HG02870 (cell line): ENCODE measurements at regions not wholly inside any gene's neighbourhood (a gene's known extent, or its start where the extent isn't known, plus 50 kb on each side); places are given as distances from the start of the nearest gene placed in this dataset.
"Not testable (repeated sequence)": the region's sequence is repeated elsewhere in the genome, so short reads cannot be mapped to it uniquely, and the experiment has no call there.

Experiments
- ATAC-seq: cut with Tn5 transposase; IDR thresholded peaks from one replicate; pipeline ENCODE4 v1.9.1; 2021; ENCODE audit warnings: mild to moderate bottlenecking, moderate library complexity; ENCODE audit not compliant: unreplicated experiment

DNA sequence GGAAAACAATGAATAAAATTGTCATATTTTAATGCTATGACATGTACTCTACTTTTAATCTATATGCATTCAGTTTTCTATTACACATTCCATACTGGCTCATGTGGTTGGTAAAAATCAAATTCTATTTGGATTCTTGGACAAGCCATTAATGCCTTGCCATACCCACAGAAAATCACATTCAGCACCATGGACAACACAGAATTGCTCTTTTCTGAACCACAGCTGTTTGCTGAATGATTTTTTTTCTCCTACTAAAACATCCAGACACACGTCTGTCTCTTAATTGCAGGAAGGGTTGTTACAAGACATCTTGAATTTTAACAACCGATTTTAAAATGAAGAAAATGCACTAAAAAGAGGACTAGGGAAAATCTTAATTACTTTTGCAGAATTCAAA is 675.6 kb downstream of the BRINP1 start:
- ATAC-seq, result no peak

DNA sequence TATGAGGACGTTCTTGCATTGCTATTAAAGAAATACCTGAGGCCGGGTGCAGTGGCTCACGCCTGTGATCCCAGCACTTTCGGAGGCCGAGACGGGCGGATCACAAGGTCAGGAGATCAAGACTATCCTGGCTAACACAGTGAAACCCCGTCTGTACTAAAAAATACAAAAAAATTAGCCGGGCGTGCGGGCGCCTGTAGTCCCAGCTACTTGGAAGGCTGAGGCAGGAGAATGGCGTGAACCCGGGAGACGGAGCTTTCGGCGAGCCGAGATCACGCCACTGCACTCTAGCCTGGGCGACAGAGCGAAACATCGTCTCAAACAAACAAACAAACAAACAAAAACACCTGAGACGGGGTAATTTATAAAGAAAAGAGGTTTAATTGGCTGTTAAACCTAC is 674.0 kb downstream of the BRINP1 start:
- not testable (repeated sequence) for ATAC-seq

DNA sequence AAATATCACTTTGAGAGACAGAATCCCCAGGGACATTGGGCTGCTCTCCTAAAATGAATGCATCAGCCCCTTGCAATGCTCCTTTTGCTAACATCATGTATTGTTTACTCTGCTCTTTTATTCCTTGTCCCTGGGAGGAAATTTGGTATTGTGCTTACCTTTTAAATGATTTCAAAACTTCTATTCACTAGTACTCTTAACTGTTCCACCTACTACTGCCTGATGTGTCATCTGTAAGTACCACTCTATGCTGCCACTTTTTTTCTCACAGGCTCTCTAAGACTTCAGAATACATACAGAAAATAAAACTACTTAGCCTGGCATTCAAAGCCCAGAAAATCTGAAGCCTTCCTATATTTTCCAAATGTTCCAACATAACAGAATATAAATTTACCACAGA is 667.2 kb downstream of the BRINP1 start:
- ATAC-seq, result no peak

DNA sequence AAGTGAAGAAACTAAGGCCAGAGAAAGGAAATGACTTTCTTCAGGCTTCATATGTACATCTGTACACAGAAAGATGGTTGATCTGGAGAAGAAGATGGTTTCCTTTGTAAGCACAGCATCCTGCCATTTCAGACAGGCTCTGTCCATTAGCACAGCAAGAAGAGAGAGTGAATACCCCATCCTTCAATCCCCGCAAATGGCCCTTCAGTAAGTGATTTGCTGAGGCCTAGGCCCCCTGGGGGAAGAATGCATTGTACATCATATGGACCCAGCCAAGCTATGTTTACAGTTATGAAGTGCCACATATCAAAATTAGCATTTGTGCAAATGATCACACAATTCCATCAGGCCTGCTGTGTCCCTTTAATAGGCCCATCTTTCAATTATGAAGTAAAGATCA is 657.4 kb downstream of the BRINP1 start:
- ATAC-seq, result no peak

DNA sequence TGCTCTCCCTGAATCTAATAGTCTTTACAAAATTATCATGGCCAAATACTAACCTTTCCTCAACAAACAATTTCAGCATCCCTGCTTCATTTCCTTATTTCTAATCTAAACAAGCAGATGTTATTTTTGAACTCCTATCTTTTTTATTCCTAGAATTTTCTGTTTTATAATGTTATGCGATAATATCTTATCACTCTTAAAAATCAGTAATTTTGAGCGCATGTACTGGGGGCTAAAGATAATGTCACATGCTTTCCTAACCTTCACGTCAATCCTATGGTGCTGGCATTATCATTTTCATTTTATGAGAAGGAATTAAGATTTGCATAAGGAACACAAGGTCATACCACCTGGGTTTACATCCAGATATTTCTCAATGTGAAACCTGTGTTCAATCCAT is 648.0 kb downstream of the BRINP1 start:
- ATAC-seq, result no peak

DNA sequence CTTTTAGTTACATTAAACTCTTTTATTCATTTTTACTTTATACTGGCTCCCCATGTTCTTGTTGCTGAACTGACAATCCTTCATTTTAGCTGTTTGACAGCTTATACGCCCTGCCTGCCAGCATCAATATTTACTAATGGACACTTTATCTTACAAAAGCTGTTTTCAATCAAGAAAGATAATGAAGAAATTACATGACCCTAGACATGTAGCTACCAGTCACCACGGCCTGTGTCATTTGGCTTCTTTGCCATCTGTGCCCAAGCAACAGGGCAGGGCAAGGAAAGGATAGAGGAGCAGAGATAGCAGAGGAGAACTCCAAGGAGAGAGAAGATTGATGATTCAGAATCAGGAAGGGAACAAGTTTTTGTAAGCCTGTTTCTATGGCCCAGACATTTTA is 647.3 kb downstream of the BRINP1 start:
- no peak for ATAC-seq

DNA sequence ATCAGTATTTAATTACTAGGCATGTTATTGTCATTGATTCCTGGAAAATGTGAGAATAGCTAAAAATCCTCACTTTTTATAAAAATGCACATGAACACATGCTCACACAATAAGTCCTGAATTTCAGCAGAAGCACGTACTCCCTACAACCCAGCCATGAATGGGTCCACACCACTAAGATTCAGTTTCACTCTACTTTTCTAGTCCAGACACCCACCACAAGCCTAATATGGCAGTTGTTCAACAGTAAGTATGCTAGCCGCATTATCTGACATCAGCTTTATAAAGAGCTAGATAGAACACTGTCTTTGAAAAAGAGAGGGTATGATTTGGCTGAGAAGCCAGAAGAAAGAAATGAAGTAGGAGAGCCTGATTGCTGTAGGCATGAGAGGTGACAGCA is 639.3 kb downstream of the BRINP1 start:
- ATAC-seq, result no peak

DNA sequence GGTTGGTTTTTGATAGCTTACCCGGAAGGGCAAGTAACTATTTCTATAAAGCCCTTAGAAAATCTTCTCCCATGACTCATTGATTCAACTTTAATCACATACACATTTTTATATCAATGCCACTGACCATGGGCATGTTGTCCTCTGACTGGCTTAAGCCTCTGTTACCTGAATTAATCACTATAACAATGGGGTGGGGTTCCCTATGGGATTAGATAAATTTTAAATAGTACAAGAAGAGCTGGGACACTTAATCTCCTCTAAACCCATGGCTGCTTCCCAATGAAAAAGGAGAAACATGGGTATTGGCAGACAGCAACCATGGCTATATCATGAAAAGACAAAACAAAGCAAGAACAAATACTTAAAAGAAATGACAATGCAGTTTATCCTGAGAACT is 636.2 kb downstream of the BRINP1 start:
- no peak for ATAC-seq

DNA sequence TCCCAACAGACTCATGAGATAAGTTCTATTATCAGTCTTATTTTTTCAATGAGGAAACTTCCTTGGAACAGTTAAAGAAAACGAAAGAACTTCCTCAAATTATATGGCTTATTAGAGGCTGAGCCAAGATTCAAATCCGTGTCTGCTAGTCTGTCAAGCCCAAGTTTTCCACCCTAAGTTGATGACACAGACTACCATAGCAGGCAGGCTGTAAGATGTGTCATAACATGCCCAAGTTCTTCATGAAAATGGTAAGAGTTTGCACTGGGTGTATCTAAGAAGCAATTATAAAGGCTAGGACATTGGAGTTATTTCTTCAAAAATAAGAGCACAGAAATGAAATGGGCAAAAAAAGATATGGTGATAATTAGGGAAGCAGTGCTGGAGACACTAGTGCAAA is 634.5 kb downstream of the BRINP1 start:
- no peak for ATAC-seq

DNA sequence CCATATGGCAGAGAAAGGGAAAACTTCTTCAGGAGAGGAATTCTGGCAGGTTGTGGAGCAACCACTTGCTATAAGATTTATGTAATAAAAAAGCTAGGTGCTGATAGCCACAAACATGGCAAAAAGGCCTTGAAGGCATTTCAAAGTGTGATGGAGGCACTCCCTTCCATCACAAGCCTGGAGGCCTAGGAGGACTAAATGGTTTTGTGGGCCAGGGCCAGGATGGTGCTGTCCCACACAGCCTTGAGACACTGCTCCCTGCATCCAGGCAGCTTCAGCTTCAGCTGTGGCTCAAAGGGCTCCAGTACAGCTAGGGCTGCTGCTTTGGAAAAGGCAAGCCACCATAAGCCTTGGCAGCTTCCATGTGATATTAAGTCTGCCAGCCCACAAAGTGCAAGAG is 632.8 kb downstream of the BRINP1 start:
- no peak for ATAC-seq

DNA sequence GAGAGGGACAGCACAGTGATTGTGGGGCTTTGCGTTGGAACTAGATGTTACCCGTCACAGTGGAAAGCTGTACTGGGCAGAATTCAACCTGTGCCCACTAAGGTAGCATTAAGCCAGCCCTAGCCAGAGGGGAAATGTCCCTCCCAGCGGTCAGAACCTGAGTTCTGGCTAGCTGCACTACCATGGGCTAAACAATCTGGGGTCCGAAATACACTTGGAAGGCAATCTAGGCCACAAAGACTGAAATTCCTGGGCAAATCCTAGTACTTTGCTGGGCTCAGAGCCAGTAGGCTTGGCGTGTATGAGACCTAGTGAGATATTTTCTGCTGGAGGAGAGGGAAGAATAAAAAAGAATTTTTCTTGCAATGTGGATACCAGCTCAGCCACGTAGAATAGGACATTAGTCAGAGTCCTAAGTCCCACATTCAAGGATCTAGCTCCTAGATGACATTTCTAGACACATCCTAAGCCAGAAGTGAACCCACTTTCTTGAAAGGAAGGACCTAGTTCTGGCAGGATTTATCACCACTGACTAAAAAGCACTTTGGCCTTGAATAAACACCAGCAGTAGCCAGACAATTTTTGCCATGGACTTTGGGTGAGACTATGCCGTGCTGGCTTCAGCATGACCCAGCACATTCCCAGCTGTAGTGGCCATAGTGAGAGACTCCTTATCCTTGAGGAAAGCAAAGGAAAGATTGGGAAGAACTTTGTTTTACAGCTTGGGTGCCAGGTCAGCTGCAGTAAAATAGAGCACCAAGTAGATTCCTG is 618.0 kb downstream of the BRINP1 start:
- ATAC-seq, result no peak

DNA sequence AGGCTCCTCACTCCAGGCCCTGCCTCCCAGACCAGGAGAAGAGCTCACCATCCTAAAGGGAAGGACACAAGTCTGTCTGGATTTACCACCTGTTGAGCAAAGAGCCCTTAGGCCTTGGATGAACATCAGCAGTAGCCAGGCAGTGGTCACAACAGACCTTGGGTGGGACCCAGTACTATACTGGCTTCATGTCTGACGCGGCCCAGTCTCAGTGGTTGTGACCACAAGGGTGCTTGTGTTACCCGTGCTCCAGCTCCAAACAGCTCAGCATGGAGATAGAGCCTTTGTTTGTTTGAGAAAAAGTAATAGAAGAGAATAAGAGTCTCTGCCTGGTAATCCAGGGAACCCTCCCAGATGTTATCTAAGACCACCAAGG is 617.4 kb downstream of the BRINP1 start:
- no peak for ATAC-seq

DNA sequence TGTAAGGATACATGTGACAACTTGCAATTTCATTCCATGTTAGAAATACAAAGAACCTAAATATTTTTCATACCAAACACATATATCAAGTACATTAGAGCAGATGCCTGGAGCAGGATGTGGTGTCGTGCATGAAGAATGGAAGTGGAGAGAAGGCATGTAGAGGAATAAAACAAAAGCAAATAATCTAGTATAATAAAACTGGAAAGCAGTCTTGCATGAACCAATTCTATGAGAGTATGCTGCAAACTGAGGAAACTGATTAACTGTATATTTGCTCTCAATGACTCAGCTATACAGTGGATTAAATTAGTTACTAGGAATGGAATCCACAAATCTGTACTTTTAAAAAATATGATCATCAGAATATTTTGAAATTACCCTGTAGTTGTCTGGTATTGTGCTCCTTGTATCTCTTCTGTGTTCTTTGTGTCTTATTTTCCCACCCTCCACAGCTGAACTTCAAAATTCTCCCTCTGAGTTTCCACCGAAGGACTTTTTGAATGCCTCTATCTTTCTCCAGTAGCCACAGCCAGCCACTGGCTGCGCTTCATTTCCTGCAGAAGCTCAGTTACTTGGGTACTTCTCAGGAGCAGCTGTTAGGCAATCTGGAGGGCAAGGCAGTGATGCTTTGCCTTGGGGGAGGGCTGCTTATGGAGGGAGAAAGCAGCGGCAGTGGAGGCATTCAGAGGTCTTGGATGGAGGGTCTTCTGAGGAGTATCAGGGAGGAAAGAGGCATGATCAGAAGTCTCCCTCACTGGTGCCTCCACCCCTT is 608.0 kb downstream of the BRINP1 start:
- no peak for ATAC-seq

DNA sequence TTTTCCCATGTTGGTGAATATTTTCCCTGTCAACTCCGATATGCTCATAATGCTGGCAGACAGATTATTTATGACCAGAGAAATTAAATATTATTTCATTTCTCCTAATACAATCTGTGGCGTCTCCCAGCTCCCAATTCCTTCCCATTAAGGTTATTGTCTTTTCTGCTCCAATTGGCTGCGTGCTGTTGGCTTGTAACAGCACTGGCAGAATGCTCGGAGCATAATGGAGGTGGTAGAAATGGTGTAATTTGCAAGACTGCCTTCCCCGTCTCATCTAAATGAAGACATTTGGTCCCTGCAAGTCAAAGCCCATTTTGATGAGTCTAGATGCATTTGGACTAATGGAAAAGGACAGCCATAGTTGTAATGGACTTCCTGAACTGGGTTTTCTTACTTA is 601.7 kb downstream of the BRINP1 start:
- no peak for ATAC-seq

DNA sequence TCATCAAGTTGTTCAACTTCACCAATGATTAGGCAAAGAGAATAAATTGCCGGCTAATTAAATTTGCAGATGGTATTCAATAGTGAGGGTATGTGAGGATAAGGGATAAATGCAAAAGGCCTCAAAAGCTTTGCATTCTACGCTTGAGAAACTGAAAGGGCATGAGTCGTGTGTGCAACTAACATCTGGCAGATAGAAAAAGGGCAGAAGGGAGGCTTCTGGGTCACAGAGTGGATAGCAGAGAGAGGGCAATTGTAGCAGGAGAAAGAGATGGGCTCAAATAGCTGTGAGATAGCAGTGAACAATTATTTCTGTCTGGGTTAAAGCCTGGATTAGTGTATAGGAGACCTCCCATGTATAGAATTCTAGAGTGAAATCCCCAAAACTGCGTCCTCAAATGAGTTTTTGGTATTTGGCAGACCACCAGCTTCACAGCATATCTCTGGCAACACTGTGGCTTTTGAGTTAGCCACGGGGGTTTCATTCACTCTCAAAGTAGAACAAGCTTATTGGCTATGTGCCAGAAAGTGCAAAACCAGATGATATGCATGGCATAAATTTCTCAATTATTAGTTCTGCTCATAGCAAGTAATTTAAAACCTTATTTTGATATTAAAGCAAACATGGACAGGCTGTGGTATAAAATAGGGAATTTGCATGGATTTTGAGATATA is 586.3 kb downstream of the BRINP1 start:
- no peak for ATAC-seq

DNA sequence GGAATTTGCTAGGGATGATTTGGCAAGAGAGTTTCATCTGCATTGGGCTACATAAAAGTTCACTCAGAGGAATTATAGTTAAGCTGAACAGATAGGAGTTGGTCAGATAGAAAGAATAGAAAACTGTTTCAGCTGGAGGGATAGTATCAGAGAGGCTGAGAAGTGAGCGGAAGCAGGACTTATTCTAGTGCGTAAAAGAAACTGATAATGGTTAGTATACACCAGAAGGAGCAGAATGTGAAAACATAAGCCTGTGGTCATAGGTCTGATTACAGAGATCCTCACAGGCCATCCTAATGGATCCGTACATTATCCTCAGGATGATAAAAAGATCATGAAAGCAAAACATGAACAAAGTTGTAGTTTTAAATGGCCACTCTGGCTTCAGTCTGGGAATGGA is 585.2 kb downstream of the BRINP1 start:
- ATAC-seq, result no peak

DNA sequence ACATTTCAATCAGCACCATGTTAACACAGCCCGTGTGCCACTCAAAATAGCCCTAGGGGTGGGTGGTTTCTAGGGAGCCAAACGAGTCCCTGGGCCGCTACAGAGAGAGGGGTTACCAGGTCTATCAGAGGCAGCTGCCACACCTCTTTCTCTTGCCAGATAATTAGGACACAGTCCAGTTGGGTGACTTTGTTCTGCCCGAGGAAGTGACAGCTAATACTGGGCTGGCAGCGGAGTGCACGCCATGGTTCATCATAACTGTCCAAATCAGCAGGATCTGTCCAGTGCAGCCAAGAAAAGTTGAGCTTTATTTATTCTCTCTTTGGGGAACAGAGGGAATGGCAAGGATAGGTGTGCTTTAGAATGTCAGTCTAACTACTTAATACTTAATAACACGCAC is 583.8 kb downstream of the BRINP1 start:
- no peak for ATAC-seq

DNA sequence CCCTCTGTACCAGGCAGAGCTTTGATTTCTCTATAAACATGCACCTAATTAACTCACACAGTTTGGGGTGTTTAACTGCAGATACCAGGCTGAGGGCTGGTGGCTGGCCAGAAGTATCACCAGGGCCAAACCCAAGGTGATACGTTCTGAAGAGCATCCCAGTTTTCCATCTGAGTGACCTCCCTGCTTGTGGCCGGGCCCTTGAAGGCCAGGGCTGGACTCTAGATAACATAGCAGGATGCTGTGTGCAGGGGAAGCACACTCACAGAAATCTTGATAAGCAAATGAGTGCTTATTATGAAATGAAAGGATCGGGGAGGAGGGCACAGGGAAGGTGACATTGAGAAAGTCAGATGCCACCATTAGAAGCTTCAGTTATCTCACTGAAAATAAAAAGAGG is 582.4 kb downstream of the BRINP1 start:
- ATAC-seq, result no peak

DNA sequence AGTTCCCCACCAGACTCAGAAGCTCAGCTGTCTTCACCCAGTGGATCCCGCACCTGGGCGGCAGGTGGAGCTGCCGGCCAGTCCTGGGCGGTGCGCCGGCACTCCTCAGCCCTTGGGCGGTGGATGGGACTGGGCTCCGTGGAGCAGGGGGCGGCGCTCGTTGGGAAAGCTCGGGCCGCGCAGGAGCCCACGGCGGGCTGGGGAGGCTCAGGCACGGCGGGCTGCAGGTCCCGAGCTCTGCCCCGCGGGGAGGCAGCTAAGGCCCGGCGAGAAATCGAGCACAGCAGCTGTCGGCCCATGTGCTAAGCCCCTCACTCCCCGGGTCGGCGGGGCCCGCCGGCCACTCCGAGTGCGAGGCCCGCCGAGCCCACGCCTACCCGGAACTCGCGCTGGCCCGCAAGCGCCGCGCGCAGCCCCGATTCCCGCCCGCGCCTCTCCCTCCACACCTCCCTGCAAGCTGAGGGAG is 560.0 kb downstream of the BRINP1 start:
- no peak for ATAC-seq

DNA sequence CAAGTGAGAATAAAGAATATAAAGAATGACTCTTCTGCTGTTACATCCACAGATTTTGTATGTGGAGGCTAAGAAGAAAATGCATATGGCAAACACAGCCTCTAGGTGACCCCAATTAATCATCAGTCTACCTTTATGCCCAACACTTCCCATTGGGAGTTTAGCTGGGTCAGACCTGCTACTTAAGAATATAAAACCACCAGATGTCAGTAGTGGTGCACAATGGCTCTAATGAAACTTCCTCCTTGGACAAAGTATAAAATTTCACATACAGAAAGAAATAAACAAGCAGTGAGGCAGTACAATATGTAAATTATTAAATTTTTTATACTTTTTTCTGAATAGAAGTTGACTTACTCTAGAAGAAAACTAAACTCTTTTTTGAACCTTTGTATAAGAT is 539.9 kb downstream of the BRINP1 start:
- ATAC-seq, result no peak

DNA sequence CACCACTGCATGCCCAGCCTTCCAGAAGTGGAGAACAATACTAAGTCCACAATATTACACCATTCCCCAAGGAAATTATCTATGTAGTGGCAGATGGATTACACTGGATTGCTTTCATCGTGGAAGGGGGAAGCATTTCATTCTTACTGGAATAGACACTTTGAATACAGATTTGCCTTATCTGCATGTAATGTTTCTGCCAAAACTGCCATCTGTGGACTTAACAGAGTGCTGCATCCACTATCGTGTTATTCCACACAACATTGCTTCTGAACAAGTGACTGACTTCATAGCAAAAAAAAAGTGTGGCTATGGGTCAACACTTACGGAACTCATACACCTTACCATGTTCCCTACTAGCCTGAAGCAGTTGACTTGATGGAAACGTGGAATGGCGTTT is 536.9 kb downstream of the BRINP1 start:
- ATAC-seq, result no peak

DNA sequence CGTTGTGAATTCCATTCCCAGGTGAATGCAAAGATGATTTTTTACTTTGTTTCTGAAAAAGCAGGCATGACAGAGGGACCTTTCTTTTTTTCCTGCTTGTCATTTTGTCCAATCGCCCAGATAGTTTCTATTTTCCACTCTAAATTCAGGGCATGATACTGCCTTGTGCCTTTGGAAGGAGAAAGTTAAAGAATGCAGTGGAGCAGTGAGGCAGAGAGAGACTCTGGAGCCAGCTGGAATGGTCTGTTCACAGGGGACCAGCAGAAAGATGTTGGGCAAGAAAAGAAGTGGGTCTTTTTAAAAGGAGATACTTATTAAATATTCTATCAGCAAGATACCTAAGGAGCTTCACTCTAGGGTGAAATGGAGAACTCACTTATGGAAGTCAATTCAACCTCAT is 532.3 kb downstream of the BRINP1 start:
- ATAC-seq, result no peak
